ENCODE measurements at regions not wholly inside any gene's neighbourhood (a gene's known extent, or its start where the extent isn't known, plus 50 kb on each side); places are given as distances from the start of the nearest gene placed in this dataset.

GRCh38 chr7:115879171-115879570, 151.4 kb downstream of the TFEC start:
- TF ChIP-seq ZC3H10 (CRISPR knock-in tag; IDR thresholded peaks at IDR 0.05), result no peak
- TF ChIP-seq RARB (CRISPR knock-in tag; IDR thresholded peaks at IDR 0.05), result no peak
- no peak for TF ChIP-seq CSDC2 (CRISPR knock-in tag; IDR thresholded peaks at IDR 0.05)
- no peak for TF ChIP-seq ZNF8 (CRISPR knock-in tag; IDR thresholded peaks at IDR 0.05)
- TF ChIP-seq ZFP3 (CRISPR knock-in tag; IDR thresholded peaks at IDR 0.05), result no peak
- no peak for TF ChIP-seq ARNTL (CRISPR knock-in tag; IDR thresholded peaks at IDR 0.05; ENCODE audit: borderline replicate concordance, low read depth)
- no peak for TF ChIP-seq CREB5 (CRISPR knock-in tag; IDR thresholded peaks at IDR 0.05; ENCODE audit: low read depth)
- TF ChIP-seq ZNF70 (CRISPR knock-in tag; IDR thresholded peaks at IDR 0.05), result no peak
- TF ChIP-seq TOX (CRISPR knock-in tag; IDR thresholded peaks at IDR 0.05; ENCODE audit: borderline replicate concordance), result no peak
- TF ChIP-seq ZNF565 (CRISPR knock-in tag; conservative IDR thresholded peaks at IDR 0.05; ENCODE audit: low read depth), result no peak
- TF ChIP-seq SNAI2 (CRISPR knock-in tag; IDR thresholded peaks at IDR 0.05), result no peak
- no peak for TF ChIP-seq ZFP30 (CRISPR knock-in tag; IDR thresholded peaks at IDR 0.05)

Measured in SK-N-SH treated with all-trans-retinoic acid at 6 μM for 48 hours (cell line).